ENCODE measurements at regions not wholly inside any gene's neighbourhood (a gene's known extent, or its start where the extent isn't known, plus 50 kb on each side); places are given as distances from the start of the nearest gene placed in this dataset.

GRCh38 chr5:42989190-42989589 lies 50.9 kb downstream of the ANXA2R start:
- no peak overlapping the region for H2BK5ac ChIP-seq (ENCODE audit: insufficient read length, low read length)
- H3K9me3 Mint-ChIP-seq: peaks cover 22 to 30% of the 10 kb centered on the region in 2 experiments
- no peak overlapping the region for H3K27ac ChIP-seq (ENCODE audit: insufficient read length, low read depth, low read length)
- no peak overlapping the region for H3T11ph ChIP-seq (ENCODE audit: low read length)
- no peak overlapping the region for H4K5ac ChIP-seq (ENCODE audit: insufficient read length, low read depth, low read length)
- peaks cover 42% of the 10 kb centered on the region for H3K27me3 ChIP-seq (ENCODE audit: insufficient read depth, low read length)
- no peak overlapping the region for H3K4me3 Mint-ChIP-seq
- H2AFZ ChIP-seq (ENCODE audit: low read length): no peak overlapping the region
- no peak overlapping the region for H3K27ac Mint-ChIP-seq
- no peak for TF ChIP-seq CTCF (conservative IDR thresholded peaks at IDR 0.05)
- no peak for DNase-seq
- no peak overlapping the region for H3K23ac ChIP-seq (ENCODE audit: insufficient read length, low read depth, low read length)
- no peak overlapping the region for H2AK5ac ChIP-seq (ENCODE audit: insufficient read length, low read length)
- no peaks in the 10 kb centered on the region for H4K20me1 ChIP-seq (ENCODE audit: control insufficient read depth, insufficient read depth, insufficient read length)
- H4K8ac ChIP-seq (replicated peaks; ENCODE audit: insufficient read length, low read depth, low read length): no peak overlapping the region
- peaks cover 0 to 7% (median 5%) of the 10 kb centered on the region in 3 experiments; a peak in 3 of 7 replicates for H3K36me3 Mint-ChIP-seq (ENCODE audit: insufficient read depth in 1 of 3, low read depth in 3 of 3)
- H2BK12ac ChIP-seq (ENCODE audit: insufficient read length, low read depth, low read length): no peak overlapping the region
- H3K27me3 Mint-ChIP-seq (ENCODE audit: low read depth): peaks cover 84% of the 10 kb centered on the region
- no peaks in the 10 kb centered on the region for H3K4me1 ChIP-seq (ENCODE audit: insufficient read depth, low read length)
- H3K18ac ChIP-seq (ENCODE audit: insufficient read length, low read depth, low read length): no peak overlapping the region
- H4K91ac ChIP-seq (ENCODE audit: insufficient read length, low read depth, low read length): no peak overlapping the region
- no peak overlapping the region for H2BK15ac ChIP-seq (ENCODE audit: low read depth, low read length)
- H2BK120ac ChIP-seq (ENCODE audit: low read depth, low read length, poor library complexity, severe bottlenecking): no peak overlapping the region
- no peak overlapping the region for H3K4me2 ChIP-seq (ENCODE audit: insufficient read depth, insufficient read length, low read length)
- no peaks in the 10 kb centered on the region for H3K79me2 ChIP-seq (ENCODE audit: insufficient read depth, low read length)
- H3K9me3 ChIP-seq (ENCODE audit: control insufficient read depth, low read depth, low read length): no peaks in the 10 kb centered on the region
- H3K9ac ChIP-seq (ENCODE audit: extremely low read depth, insufficient read length, low read length): no peak overlapping the region
- H3K79me1 ChIP-seq (ENCODE audit: insufficient read depth, low read depth, low read length, poor library complexity, severe bottlenecking): no peaks in the 10 kb centered on the region
- H2BK20ac ChIP-seq (ENCODE audit: low read depth, low read length, poor library complexity, severe bottlenecking): no peak overlapping the region
- H3K56ac ChIP-seq (ENCODE audit: insufficient read length, low read depth, low read length): no peak overlapping the region
- H3K23me2 ChIP-seq (ENCODE audit: insufficient read length, low read depth, low read length, poor library complexity, severe bottlenecking): peaks cover 12% of the 10 kb centered on the region
- no peak overlapping the region for H3K4ac ChIP-seq (ENCODE audit: low read depth, low read length)
- peaks cover 9 to 21% of the 10 kb centered on the region in 2 experiments for H3K4me1 Mint-ChIP-seq
- WGBS (ENCODE audit: extremely low coverage, insufficient read length, low lambda C conversion rate): no CpG with 5 or more reads among the region's 1 CpG
- no peak overlapping the region for H3K14ac ChIP-seq (ENCODE audit: insufficient read depth, low read length)

All from H9 (cell line).